ENCODE measurements at regions not wholly inside any gene's neighbourhood (a gene's known extent, or its start where the extent isn't known, plus 50 kb on each side); places are given as distances from the start of the nearest gene placed in this dataset.

- Histone ChIP-seq H3K27ac (no peak overlapping the region), H3K9me3 (replicated peaks in 1 of 3) (no peaks in the 10 kb centered on the region), H3K4me1 (replicated peaks in 1 of 2) (peaks cover 5 to 12% of the 10 kb centered on the region in 2 donors), H3K36me3 (replicated peaks in 1 of 2) (no peaks in the 10 kb centered on the region), H3K4me3 (no peak overlapping the region), H3K27me3 (no peaks in the 10 kb centered on the region)
- 85 to 95% (median 89%) methylated on average over 5 to 10 of the region's 10 CpGs for WGBS, 4 donors
- no peak for TF ChIP-seq POLR2A (IDR thresholded peaks at IDR 0.05)
- TF ChIP-seq CTCF (IDR thresholded peaks at IDR 0.05): no peak
- DNase-seq: peak in 1 of 7 donors; percentile 64
- intact Hi-C loops (cut with DNase I): no loop called here
Measured at GRCh38 chr4:153112041-153112441, 92.2 kb upstream of the TRIM2 start.

- H3K27ac ChIP-seq: no peak overlapping the region
- H3K36me3 ChIP-seq (replicated peaks in 1 of 2): no peaks in the 10 kb centered on the region
- intact Hi-C loops (cut with DNase I): no loop called here
- H3K27me3 ChIP-seq: no peaks in the 10 kb centered on the region
- no peak for DNase-seq
- H3K4me1 ChIP-seq (replicated peaks in 1 of 2): peaks cover 5 to 12% of the 10 kb centered on the region in 2 donors
- 78 to 89% (median 85%) methylated on average over 7 to 8 of the region's 8 CpGs for WGBS, 4 donors
- no peak for TF ChIP-seq CTCF (IDR thresholded peaks at IDR 0.05)
- no peaks in the 10 kb centered on the region for H3K9me3 ChIP-seq (replicated peaks in 1 of 3)
- H3K4me3 ChIP-seq: no peak overlapping the region
Measured at GRCh38 chr4:153113061-153113837, 91.0 kb upstream of the TRIM2 start.

- no peaks in the 10 kb centered on the region for H3K27me3 ChIP-seq
- no peaks in the 10 kb centered on the region for H3K9me3 ChIP-seq (replicated peaks in 1 of 3)
- no peaks in the 10 kb centered on the region for H3K36me3 ChIP-seq (replicated peaks in 1 of 2)
- 75 to 81% (median 80%) methylated on average over 5 of the region's 5 CpGs for WGBS, 4 donors
- no peak overlapping the region for H3K4me3 ChIP-seq
- no peak overlapping the region for H3K27ac ChIP-seq
- peaks cover 5 to 12% of the 10 kb centered on the region in 2 donors for H3K4me1 ChIP-seq (replicated peaks in 1 of 2)
- TF ChIP-seq POLR2A (IDR thresholded peaks at IDR 0.05) (no peak), CTCF (IDR thresholded peaks at IDR 0.05) (no peak)
- DNase-seq: no peak
- intact Hi-C loops (cut with DNase I): no loop called here
Measured at GRCh38 chr4:153113838-153114105, 90.5 kb upstream of the TRIM2 start.

GRCh38 chr4:153114771-153115321, 89.4 kb upstream of the TRIM2 start:
- intact Hi-C loops (cut with DNase I): no loop called here
- TF ChIP-seq CTCF (IDR thresholded peaks at IDR 0.05) (no peak), POLR2A (IDR thresholded peaks at IDR 0.05) (no peak)
- 77 to 89% (median 79%) methylated on average over 11 of the region's 11 CpGs for WGBS, 4 donors
- peak overlapping the region in 2 of 5 donors; percentile 58 to 79 for H3K27ac ChIP-seq
- peaks cover 5 to 12% of the 10 kb centered on the region in 2 donors for H3K4me1 ChIP-seq (replicated peaks in 1 of 2)
- no peak overlapping the region for H3K4me3 ChIP-seq
- H3K9me3 ChIP-seq (replicated peaks in 1 of 3): no peaks in the 10 kb centered on the region
- no peaks in the 10 kb centered on the region for H3K27me3 ChIP-seq
- no peaks in the 10 kb centered on the region for H3K36me3 ChIP-seq (replicated peaks in 1 of 2)
- peak in 2 of 7 donors; percentile 36 to 56 for DNase-seq

Measured in adrenal gland (tissue), 9 donors.